Hematopoietic multipotent progenitor cell (in vitro differentiated cells): ENCODE measurements at regions not wholly inside any gene's neighbourhood (a gene's known extent, or its start where the extent isn't known, plus 50 kb on each side); places are given as distances from the start of the nearest gene placed in this dataset.
"Not testable (repeated sequence)": the region's sequence is repeated elsewhere in the genome, so short reads cannot be mapped to it uniquely, and the experiment has no call there.

Source experiments
- DNase-seq, 3 donors: peaks; one replicate each; pipeline ENCODE4 v3.0.0-alpha.2; 2011 to 2015; ENCODE audit warnings: low read depth in 2 of 3, low spot score in 2 of 3

GRCh38 chr11:134588460-134589110 is 176.5 kb upstream of the B3GAT1 start:
- not testable (repeated sequence) for DNase-seq

- DNase-seq = no peak
Measured at GRCh38 chr11:134587345-134587744, 175.3 kb upstream of the B3GAT1 start.

- DNase-seq = no peak
Measured at GRCh38 chr11:134586726-134587125, 174.7 kb upstream of the B3GAT1 start.

GRCh38 chr11:134585666-134586610 is 173.9 kb upstream of the B3GAT1 start:
- DNase-seq = no peak

GRCh38 chr11:134584706-134585445 is 172.8 kb upstream of the B3GAT1 start:
- peak in 1 of 3 donors; percentile 28 for DNase-seq

- no peak for DNase-seq
Measured at GRCh38 chr11:134584001-134584561, 172.0 kb upstream of the B3GAT1 start.

- peak in 2 of 3 donors; percentile 36 to 72 for DNase-seq
Measured at GRCh38 chr11:134583397-134583990, 171.5 kb upstream of the B3GAT1 start.

GRCh38 chr11:134582770-134583095 is 170.7 kb upstream of the B3GAT1 start:
- no peak for DNase-seq

GRCh38 chr11:134581966-134582769 is 170.1 kb upstream of the B3GAT1 start:
- DNase-seq = no peak

GRCh38 chr11:134581121-134581626 is 169.1 kb upstream of the B3GAT1 start:
- no peak for DNase-seq

- DNase-seq = no peak
Measured at GRCh38 chr11:134580610-134580975, 168.6 kb upstream of the B3GAT1 start.

GRCh38 chr11:134579724-134580609 is 167.9 kb upstream of the B3GAT1 start:
- DNase-seq = no peak

- no peak for DNase-seq
Measured at GRCh38 chr11:134578807-134579723, 167.0 kb upstream of the B3GAT1 start.

- DNase-seq = no peak
Measured at GRCh38 chr11:134577751-134578395, 165.8 kb upstream of the B3GAT1 start.

GRCh38 chr11:134576721-134577171 is 164.7 kb upstream of the B3GAT1 start:
- DNase-seq = no peak

- no peak for DNase-seq
Measured at GRCh38 chr11:134576286-134576685, 164.2 kb upstream of the B3GAT1 start.
